IPS-11a (cell line): ENCODE measurements at regions not wholly inside any gene's neighbourhood (a gene's known extent, or its start where the extent isn't known, plus 50 kb on each side); places are given as distances from the start of the nearest gene placed in this dataset.
"Not testable (repeated sequence)": the region's sequence is repeated elsewhere in the genome, so short reads cannot be mapped to it uniquely, and the experiment has no call there.

Source experiments
- H3K4me3 ChIP-seq: one replicate; pipeline ENCODE4 v1.5.1; 2013; ENCODE audit warnings: low read depth, low read length, control low read depth

GRCh38 chr1:70490153-70490552 is 79.1 kb downstream of the CTH start:
- H3K4me3 ChIP-seq, result no peak overlapping the region

- no peak overlapping the region for H3K4me3 ChIP-seq
Measured at GRCh38 chr1:70495370-70495769, 84.3 kb downstream of the CTH start.

GRCh38 chr1:70496181-70496580 is 85.1 kb downstream of the CTH start:
- H3K4me3 ChIP-seq, result no peak overlapping the region

GRCh38 chr1:70497152-70497551 is 86.1 kb downstream of the CTH start:
- no peak overlapping the region for H3K4me3 ChIP-seq

DNA sequence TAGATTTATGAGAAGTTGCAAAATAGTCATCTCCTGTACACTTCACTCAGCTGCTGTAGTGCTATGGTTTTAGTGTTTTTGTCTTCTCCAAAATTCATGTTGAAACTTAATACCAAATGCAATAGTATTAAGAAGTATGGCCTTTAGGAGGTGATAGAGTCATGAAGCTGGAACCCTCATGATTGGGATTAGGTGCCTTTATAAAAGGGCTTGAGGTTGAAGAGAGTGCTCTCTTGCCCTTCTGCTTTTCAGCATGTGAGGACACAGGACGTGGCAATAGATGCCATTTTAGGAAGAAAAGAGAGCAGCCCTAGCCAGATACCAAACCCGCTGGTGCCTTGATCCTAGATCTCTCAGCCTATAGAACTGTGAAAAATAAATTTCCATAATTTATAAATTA is 87.6 kb downstream of the CTH start:
- H3K4me3 ChIP-seq, result no peak overlapping the region

- H3K4me3 ChIP-seq, result no peak overlapping the region
Measured at GRCh38 chr1:70499695-70500094, 88.6 kb downstream of the CTH start.

DNA sequence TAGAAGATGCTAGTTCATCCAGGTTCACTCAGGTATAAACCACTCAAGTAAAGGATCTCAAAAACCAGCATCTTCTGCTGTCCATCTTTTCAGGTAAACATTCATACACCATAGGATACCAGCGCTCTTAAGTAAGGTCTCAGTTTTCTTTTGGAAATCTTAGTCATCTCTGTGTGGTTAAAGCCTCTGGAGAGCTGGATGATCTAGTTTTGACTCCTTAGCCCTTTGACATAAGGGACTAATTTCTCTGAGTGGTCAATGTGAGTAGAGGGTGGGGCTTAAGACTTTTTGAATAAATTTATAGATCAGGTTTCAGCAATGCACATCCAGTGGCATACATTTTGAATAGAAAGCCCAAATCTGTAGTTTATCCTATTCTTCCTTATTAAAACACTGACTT is 92.3 kb downstream of the CTH start:
- H3K4me3 ChIP-seq, result no peak overlapping the region

DNA sequence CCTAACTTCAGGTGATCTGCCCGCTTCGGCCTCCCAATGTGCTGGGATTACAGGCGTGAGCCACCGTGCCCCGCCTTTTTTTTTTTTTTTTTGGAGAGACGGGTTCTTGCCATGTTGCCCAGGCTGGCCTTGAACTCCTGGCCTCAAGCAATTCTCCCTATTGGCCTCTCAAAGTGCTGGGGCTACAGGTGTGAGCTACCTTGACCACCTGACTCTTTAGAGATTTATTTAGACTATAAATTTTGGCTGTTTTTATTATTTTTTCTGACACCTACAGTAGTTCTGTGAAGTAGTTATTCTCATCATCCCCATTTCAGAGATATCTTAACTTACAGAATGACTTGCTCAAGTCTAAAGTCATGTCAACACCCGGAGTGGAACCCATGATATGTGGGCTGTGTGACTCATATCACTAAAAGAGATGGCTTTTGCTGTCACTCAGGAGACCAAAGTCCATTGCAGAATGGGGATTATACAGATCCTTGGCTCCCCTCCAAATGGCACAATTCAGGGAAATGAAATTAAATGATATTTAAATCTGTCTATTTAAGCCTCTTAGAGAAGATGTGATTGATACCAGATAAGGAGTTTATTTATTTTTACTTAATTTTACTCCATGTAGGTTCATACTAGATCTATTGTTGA is 93.2 kb downstream of the CTH start:
- no peak overlapping the region for H3K4me3 ChIP-seq

GRCh38 chr1:70504821-70505193 is 93.7 kb downstream of the CTH start:
- H3K4me3 ChIP-seq, result no peak overlapping the region

DNA sequence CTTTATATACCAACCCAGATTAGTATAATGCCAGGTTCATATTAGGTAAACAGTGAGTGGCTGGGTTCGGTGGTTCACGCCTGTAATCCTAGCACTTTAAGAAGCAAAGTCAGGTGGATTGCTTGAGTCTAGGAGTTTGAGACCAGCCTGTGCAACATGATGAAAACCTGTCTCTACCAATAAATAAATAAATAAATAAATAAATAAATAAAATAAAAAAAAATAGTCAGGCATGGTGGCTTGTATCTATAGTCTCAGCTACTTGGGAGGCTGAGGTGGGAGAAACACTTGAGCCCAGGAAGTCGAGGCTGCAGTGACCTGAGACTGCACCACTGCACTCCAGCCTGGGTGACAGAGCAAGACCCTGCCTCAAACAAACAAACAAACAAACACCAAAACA is 96.9 kb downstream of the CTH start:
- H3K4me3 ChIP-seq, result not testable (repeated sequence)

DNA sequence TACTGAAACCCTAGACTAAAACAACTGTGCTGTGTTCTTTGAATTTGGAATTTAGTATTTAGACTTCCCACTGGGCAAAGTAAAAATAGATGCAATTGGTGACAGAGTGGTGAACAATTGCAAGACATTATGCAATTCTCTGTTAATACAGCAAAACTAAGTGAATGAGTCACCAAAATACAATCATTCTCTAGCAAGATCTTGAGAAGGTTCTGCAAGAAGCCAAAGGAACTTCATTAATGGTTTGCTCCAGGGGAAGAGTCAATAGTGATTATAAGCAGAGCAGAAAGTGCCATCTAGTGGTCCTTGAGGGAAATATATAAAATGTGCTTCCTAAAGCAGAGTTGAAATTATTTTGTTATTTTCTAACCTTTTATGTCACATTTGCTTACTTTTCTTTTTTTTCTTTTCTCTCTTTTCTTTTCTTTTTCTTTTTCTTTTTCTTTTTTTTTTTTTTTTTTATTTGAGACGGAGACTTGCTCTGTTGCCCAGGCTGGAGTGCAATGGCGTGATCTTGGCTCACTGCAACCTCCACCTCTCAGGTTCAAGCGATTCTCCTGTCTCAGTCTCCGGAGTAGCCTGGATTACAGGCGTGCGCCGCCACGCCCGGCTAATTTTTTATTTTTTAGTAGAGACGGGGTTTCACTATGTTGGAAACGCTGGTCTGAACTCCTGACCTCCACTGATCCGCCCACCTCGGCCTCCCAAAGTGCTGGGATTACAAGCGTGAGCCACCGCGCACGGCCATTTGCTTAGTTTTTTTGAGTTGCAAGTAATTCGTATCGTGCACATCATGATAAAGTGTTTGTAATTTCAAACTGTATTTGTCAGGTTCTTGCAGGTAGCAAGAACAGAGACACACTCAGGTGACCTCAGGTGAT is 99.2 kb downstream of the CTH start:
- no peak overlapping the region for H3K4me3 ChIP-seq

GRCh38 chr1:70517444-70517843 is 106.4 kb downstream of the CTH start:
- no peak overlapping the region for H3K4me3 ChIP-seq

GRCh38 chr1:70518106-70518505 is 107.0 kb downstream of the CTH start:
- H3K4me3 ChIP-seq, result no peak overlapping the region

DNA sequence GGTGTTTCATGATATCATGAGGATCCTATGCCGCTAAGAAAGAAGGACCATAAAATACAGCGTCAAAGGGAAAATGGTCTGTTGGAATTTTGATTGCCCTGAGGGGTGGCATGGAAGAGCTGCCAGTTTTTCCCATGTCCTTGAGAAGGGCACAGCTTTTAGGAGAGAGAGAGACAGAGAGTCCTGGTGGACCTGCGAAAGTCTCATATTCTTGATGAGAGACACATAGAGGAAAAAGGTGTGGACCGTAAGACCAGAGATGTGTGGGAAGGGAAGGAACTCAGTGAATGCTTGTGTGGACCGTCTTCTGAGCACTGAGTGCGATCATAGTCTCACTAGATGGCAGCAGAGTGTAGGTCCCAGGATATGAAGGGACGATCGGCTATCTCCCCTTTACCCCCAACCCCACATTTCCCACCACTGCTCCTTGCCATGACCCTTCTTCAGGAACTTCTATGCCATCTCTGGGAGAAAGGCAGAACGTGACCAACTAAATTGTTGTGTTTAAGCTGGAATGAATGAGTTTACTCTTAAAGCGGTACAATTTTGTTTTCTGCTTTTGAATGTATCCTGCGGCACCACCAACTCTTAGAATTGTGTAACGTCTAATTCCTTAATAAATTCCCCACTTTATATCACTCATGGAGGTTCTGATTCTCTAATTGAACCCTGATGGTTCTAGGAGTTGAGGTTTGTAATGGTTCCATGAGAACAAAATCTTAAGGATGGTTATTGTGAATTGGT is 117.7 kb downstream of the CTH start:
- no peak overlapping the region for H3K4me3 ChIP-seq

DNA sequence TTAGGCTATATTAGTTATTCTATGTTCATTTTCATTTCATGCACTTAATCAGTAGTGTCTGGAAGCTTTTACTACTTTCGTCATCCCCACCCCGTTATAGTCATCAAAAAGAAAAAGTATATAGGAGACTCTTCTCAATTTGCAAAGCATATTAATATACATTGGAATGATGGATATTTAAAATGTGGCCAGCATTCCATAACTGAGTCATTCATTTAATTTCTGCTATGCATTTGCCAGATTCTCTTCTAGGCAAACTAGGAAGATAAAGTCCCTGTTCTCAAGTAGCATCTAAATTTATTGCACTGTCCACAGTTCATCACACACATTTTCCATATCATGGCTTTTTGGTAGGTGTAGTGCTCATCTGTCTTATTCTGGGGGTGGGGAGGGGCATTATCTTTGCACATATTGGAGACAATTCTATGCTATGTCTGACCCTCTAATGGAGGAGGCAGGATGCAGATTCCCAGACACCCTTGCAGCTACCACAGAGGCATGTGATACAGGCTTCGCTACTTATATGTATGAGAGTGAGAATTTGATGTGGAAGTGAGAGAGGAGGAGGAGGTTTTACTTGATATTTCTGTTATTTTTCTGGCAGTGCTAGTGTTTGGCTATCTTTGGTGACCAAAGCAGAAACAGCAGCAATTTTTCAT is 125.8 kb downstream of the CTH start:
- H3K4me3 ChIP-seq, result no peak overlapping the region

GRCh38 chr1:70537788-70538187 is 126.7 kb downstream of the CTH start:
- H3K4me3 ChIP-seq, result no peak overlapping the region

DNA sequence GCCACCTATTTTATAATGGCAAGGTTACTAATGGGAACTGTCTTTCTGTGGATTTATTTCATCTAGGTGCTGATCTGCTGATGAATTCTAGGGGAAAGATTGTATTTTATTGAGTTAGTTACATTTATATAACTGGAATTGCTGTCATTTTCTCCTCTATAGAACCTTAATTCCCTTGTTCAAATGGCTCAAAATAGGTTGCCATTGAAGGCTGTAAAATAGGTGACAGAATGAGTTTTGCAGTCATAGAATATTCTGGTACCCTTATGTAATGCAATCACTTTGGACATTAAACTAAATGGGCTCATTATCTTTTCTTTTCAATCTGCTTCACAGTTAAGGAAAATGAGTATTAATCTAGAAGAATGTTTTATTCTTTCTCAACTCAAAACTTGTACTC is 131.0 kb downstream of the CTH start:
- H3K4me3 ChIP-seq, result no peak overlapping the region

DNA sequence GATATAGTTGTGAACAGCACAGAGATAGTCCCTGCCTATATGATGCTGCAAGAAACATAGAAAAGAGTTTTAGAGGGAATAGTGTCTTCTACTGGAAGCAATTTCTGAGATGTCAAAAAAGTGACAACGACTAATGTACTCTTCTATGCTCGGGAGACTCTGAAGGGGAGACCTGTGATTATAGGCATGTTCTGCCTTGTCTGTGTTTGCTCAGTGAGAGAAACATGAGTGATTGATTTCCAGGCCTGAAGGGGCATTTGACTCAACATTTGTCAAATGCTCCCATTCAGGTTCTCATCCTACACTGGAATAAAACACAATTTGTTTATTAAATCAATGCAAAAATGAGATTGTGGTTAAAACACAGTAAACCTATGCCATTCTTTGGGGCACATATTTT is 131.8 kb downstream of the CTH start:
- H3K4me3 ChIP-seq, result no peak overlapping the region

- no peak overlapping the region for H3K4me3 ChIP-seq
Measured at GRCh38 chr1:70546726-70547125, 135.7 kb downstream of the CTH start.

- H3K4me3 ChIP-seq, result no peak overlapping the region
Measured at GRCh38 chr1:70552662-70553566, 141.8 kb downstream of the CTH start.
